ENCODE measurements at regions not wholly inside any gene's neighbourhood (a gene's known extent, or its start where the extent isn't known, plus 50 kb on each side); places are given as distances from the start of the nearest gene placed in this dataset.

- 43 to 51% methylated on average over 5 of the region's 5 CpGs for WGBS, 2 experiments (ENCODE audit: low coverage in 1 of 2, low lambda C conversion rate in 2 of 2, missing lambda C conversion rate in 2 of 2)
- Histone ChIP-seq H3K27ac (no peak overlapping the region), H3K4me3 (no peak overlapping the region), H3K27me3 (replicated peaks; ENCODE audit: insufficient read depth) (no peaks in the 10 kb centered on the region), H3K4me2 (ENCODE audit: unreplicated experiment) (no peak overlapping the region), H4K20me1 (ENCODE audit: insufficient read depth) (no peaks in the 10 kb centered on the region), H3K9me3 (ENCODE audit: low read depth) (no peaks in the 10 kb centered on the region), H3F3A (ENCODE audit: insufficient read depth) (no peaks in the 10 kb centered on the region), H3K36me3 (ENCODE audit: low read depth) (no peaks in the 10 kb centered on the region), H3K9me2 (ENCODE audit: insufficient read depth) (no peaks in the 10 kb centered on the region), H3K4me1 (ENCODE audit: insufficient read depth) (no peaks in the 10 kb centered on the region), H3K79me2 (ENCODE audit: insufficient read depth) (no peaks in the 10 kb centered on the region), H3K9ac (no peak overlapping the region), H2AFZ (no peak overlapping the region)
- no peak for DNase-seq
- in situ Hi-C loops (cut with MboI), result no loop called here
- TF ChIP-seq EZH2 (IDR thresholded peaks at IDR 0.05; ENCODE audit: insufficient read depth, poor library complexity, severe bottlenecking), result no peak
- TF ChIP-seq EZH2phosphoT487 (IDR thresholded peaks at IDR 0.05; ENCODE audit: insufficient read depth, low read depth), result no peak
Measured at GRCh38 chr6:54009052-54009654, 102.1 kb upstream of the MLIP start.

- H4K20me1 ChIP-seq (ENCODE audit: insufficient read depth), result no peaks in the 10 kb centered on the region
- H3K36me3 ChIP-seq (ENCODE audit: low read depth), result no peaks in the 10 kb centered on the region
- no peak overlapping the region for H3K27ac ChIP-seq
- H3K9me2 ChIP-seq (ENCODE audit: insufficient read depth), result no peaks in the 10 kb centered on the region
- H2AFZ ChIP-seq, result peak overlapping the region; percentile 41
- H3K4me3 ChIP-seq, result no peak overlapping the region
- no peak overlapping the region for H3K9ac ChIP-seq
- H3F3A ChIP-seq (ENCODE audit: insufficient read depth), result no peaks in the 10 kb centered on the region
- no peak for DNase-seq
- H3K4me1 ChIP-seq (ENCODE audit: insufficient read depth), result no peaks in the 10 kb centered on the region
- in situ Hi-C loops (cut with MboI), result no loop called here
- no peaks in the 10 kb centered on the region for H3K9me3 ChIP-seq (ENCODE audit: low read depth)
- TF ChIP-seq EZH2phosphoT487 (IDR thresholded peaks at IDR 0.05; ENCODE audit: insufficient read depth, low read depth) (no peak), EZH2 (IDR thresholded peaks at IDR 0.05; ENCODE audit: insufficient read depth, poor library complexity, severe bottlenecking) (no peak)
- no peaks in the 10 kb centered on the region for H3K27me3 ChIP-seq (replicated peaks; ENCODE audit: insufficient read depth)
- no peaks in the 10 kb centered on the region for H3K79me2 ChIP-seq (ENCODE audit: insufficient read depth)
- WGBS, 2 experiments (ENCODE audit: low coverage in 1 of 2, low lambda C conversion rate in 2 of 2, missing lambda C conversion rate in 2 of 2), result 60 to 62% methylated on average over 7 of the region's 7 CpGs
- H3K4me2 ChIP-seq (ENCODE audit: unreplicated experiment), result no peak overlapping the region
Measured at GRCh38 chr6:54010340-54011276, 100.6 kb upstream of the MLIP start.

- in situ Hi-C loops (cut with MboI), result no loop called here
- H3K9ac ChIP-seq, result no peak overlapping the region
- H3K9me3 ChIP-seq (ENCODE audit: low read depth), result no peaks in the 10 kb centered on the region
- no peaks in the 10 kb centered on the region for H3K79me2 ChIP-seq (ENCODE audit: insufficient read depth)
- no peak overlapping the region for H3K4me2 ChIP-seq (ENCODE audit: unreplicated experiment)
- TF ChIP-seq EZH2 (IDR thresholded peaks at IDR 0.05; ENCODE audit: insufficient read depth, poor library complexity, severe bottlenecking) (no peak), EZH2phosphoT487 (IDR thresholded peaks at IDR 0.05; ENCODE audit: insufficient read depth, low read depth) (no peak)
- no peak for DNase-seq
- H3K4me1 ChIP-seq (ENCODE audit: insufficient read depth), result no peaks in the 10 kb centered on the region
- no peaks in the 10 kb centered on the region for H3F3A ChIP-seq (ENCODE audit: insufficient read depth)
- H2AFZ ChIP-seq, result peak overlapping the region; percentile 41
- H3K36me3 ChIP-seq (ENCODE audit: low read depth), result no peaks in the 10 kb centered on the region
- H3K27ac ChIP-seq, result no peak overlapping the region
- H3K4me3 ChIP-seq, result no peak overlapping the region
- H3K9me2 ChIP-seq (ENCODE audit: insufficient read depth), result no peaks in the 10 kb centered on the region
- no peaks in the 10 kb centered on the region for H4K20me1 ChIP-seq (ENCODE audit: insufficient read depth)
- H3K27me3 ChIP-seq (replicated peaks; ENCODE audit: insufficient read depth), result no peaks in the 10 kb centered on the region
- WGBS, 2 experiments (ENCODE audit: low coverage in 1 of 2, low lambda C conversion rate in 2 of 2, missing lambda C conversion rate in 2 of 2), result 42 to 44% methylated on average over 5 of the region's 5 CpGs
Measured at GRCh38 chr6:54011277-54011648, 100.0 kb upstream of the MLIP start.

GRCh38 chr6:54013966-54014365 lies 97.3 kb upstream of the MLIP start:
- Histone ChIP-seq H3K9ac (no peak overlapping the region), H4K20me1 (ENCODE audit: insufficient read depth) (no peaks in the 10 kb centered on the region), H3K9me3 (ENCODE audit: low read depth) (no peaks in the 10 kb centered on the region), H3F3A (ENCODE audit: insufficient read depth) (no peaks in the 10 kb centered on the region), H3K4me3 (no peak overlapping the region), H3K36me3 (ENCODE audit: low read depth) (no peaks in the 10 kb centered on the region), H2AFZ (no peak overlapping the region), H3K9me2 (ENCODE audit: insufficient read depth) (no peaks in the 10 kb centered on the region), H3K27me3 (replicated peaks; ENCODE audit: insufficient read depth) (no peaks in the 10 kb centered on the region), H3K27ac (no peak overlapping the region), H3K4me1 (ENCODE audit: insufficient read depth) (no peaks in the 10 kb centered on the region), H3K79me2 (ENCODE audit: insufficient read depth) (no peaks in the 10 kb centered on the region), H3K4me2 (ENCODE audit: unreplicated experiment) (no peak overlapping the region)
- no peak for DNase-seq
- no peak for TF ChIP-seq EZH2phosphoT487 (IDR thresholded peaks at IDR 0.05; ENCODE audit: insufficient read depth, low read depth)
- TF ChIP-seq EZH2 (IDR thresholded peaks at IDR 0.05; ENCODE audit: insufficient read depth, poor library complexity, severe bottlenecking), result no peak
- in situ Hi-C loops (cut with MboI), result no loop called here
